ENCODE measurements at regions not wholly inside any gene's neighbourhood (a gene's known extent, or its start where the extent isn't known, plus 50 kb on each side); places are given as distances from the start of the nearest gene placed in this dataset.

DNA sequence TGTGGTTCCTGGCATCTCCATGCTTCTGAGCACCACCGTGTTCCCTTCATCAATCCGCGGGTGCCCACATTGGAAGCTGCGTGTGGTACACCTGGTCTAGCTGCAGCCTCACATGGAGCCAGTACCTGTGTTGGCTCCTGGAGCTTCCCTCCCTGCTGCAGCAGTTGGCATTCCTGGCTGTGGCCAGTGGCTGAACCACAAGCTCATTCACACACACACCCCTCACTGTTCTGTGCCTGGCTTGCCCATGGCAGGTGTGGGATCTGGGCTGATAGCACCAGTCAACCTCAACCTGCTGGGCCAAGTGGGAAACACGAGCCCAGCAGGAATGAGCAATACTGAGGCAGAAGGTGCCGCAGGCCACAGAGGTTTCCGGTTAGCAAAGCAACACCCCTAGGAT is 256.2 kb upstream of the LRFN5 start:
- no peaks in the 10 kb centered on the region for H3K4me1 ChIP-seq
- TF ChIP-seq CTCF (IDR thresholded peaks at IDR 0.05; ENCODE audit: low read depth, low read length) = no peak
- no peaks in the 10 kb centered on the region for H3K27me3 ChIP-seq

GRCh38 chr14:41349289-41349910 is 257.3 kb upstream of the LRFN5 start:
- no peak overlapping the region for H3K4me3 ChIP-seq (ENCODE audit: low read depth, low read length)
- DNase-seq = no peak
- no peaks in the 10 kb centered on the region for H3K36me3 ChIP-seq
- H3K27me3 ChIP-seq = no peaks in the 10 kb centered on the region
- no peak for TF ChIP-seq CTCF (IDR thresholded peaks at IDR 0.05; ENCODE audit: low read depth, low read length)
- H3K9me3 ChIP-seq = no peaks in the 10 kb centered on the region
- no peaks in the 10 kb centered on the region for H3K4me1 ChIP-seq

More for the DNA sequence above, 256.2 kb upstream of the LRFN5 start:
- DNase-seq = no peak
- H3K4me3 ChIP-seq (ENCODE audit: low read depth, low read length) = no peak overlapping the region
- no peaks in the 10 kb centered on the region for H3K36me3 ChIP-seq
- no peaks in the 10 kb centered on the region for H3K9me3 ChIP-seq

DNA sequence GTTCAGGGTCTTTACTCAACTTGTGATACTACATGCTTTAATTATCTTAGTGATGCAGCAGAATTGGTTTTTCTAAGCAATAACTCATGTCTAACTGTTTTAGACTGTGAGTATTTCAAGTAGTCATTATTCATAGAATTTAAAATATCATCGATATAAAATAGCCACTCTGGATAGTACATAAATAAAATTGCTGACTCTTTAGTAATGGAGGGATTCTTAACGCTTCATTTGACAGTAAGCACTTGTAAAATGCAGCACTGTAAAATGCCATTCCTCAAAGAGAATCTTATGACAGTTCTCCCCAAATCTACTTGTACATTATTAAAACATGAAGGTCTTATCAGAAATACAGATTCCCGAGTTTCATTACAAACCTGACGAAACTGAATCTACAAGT is 262.8 kb upstream of the LRFN5 start:
- Histone ChIP-seq H3K4me3 (ENCODE audit: low read depth, low read length) (no peak overlapping the region), H3K27me3 (no peaks in the 10 kb centered on the region), H3K9me3 (no peaks in the 10 kb centered on the region), H3K36me3 (no peaks in the 10 kb centered on the region), H3K4me1 (no peaks in the 10 kb centered on the region)
- no peak for TF ChIP-seq CTCF (IDR thresholded peaks at IDR 0.05; ENCODE audit: low read depth, low read length)
- DNase-seq = no peak

- Histone ChIP-seq H3K4me3 (ENCODE audit: low read depth, low read length) (no peak overlapping the region), H3K27me3 (no peaks in the 10 kb centered on the region), H3K36me3 (no peaks in the 10 kb centered on the region), H3K4me1 (no peaks in the 10 kb centered on the region), H3K9me3 (no peaks in the 10 kb centered on the region)
- no peak for TF ChIP-seq CTCF (IDR thresholded peaks at IDR 0.05; ENCODE audit: low read depth, low read length)
- no peak for DNase-seq
These were observed 293.5 kb upstream of the LRFN5 start for GRCh38 chr14:41313196-41313595.

- no peaks in the 10 kb centered on the region for H3K4me1 ChIP-seq
- H3K36me3 ChIP-seq = no peaks in the 10 kb centered on the region
- no peak for TF ChIP-seq CTCF (IDR thresholded peaks at IDR 0.05; ENCODE audit: low read depth, low read length)
- no peak overlapping the region for H3K4me3 ChIP-seq (ENCODE audit: low read depth, low read length)
- DNase-seq = no peak
- H3K9me3 ChIP-seq = no peaks in the 10 kb centered on the region
- H3K27me3 ChIP-seq = no peaks in the 10 kb centered on the region
These were observed 303.2 kb upstream of the LRFN5 start for GRCh38 chr14:41303506-41303905.

GRCh38 chr14:41302776-41303175 is 303.9 kb upstream of the LRFN5 start:
- Histone ChIP-seq H3K36me3 (no peaks in the 10 kb centered on the region), H3K9me3 (no peaks in the 10 kb centered on the region), H3K4me1 (no peaks in the 10 kb centered on the region), H3K27me3 (no peaks in the 10 kb centered on the region), H3K4me3 (ENCODE audit: low read depth, low read length) (no peak overlapping the region)
- no peak for TF ChIP-seq CTCF (IDR thresholded peaks at IDR 0.05; ENCODE audit: low read depth, low read length)
- DNase-seq = no peak

Data from BE2C (cell line).